ENCODE measurements at regions not wholly inside any gene's neighbourhood (a gene's known extent, or its start where the extent isn't known, plus 50 kb on each side); places are given as distances from the start of the nearest gene placed in this dataset.

GRCh38 chr4:130403221-130403620, 1307.3 kb downstream of the C4orf33 start:
- TF ChIP-seq BACH2 (CRISPR knock-in tag; IDR thresholded peaks at IDR 0.05; ENCODE audit: borderline replicate concordance) (no peak), PATZ1 (CRISPR knock-in tag; IDR thresholded peaks at IDR 0.05; ENCODE audit: borderline replicate concordance) (no peak), TCF4 (CRISPR knock-in tag; IDR thresholded peaks at IDR 0.05; ENCODE audit: borderline replicate concordance) (no peak), ZFP3 (CRISPR knock-in tag; IDR thresholded peaks at IDR 0.05) (no peak), GLIS3 (CRISPR knock-in tag; IDR thresholded peaks at IDR 0.05) (no peak), ISL1 (CRISPR knock-in tag; IDR thresholded peaks at IDR 0.05) (no peak), RARB (CRISPR knock-in tag; IDR thresholded peaks at IDR 0.05) (no peak), ZC3H10 (CRISPR knock-in tag; IDR thresholded peaks at IDR 0.05) (no peak), CSDC2 (CRISPR knock-in tag; IDR thresholded peaks at IDR 0.05) (no peak), ESRRG (CRISPR knock-in tag; IDR thresholded peaks at IDR 0.05) (no peak), ARNTL (CRISPR knock-in tag; IDR thresholded peaks at IDR 0.05; ENCODE audit: borderline replicate concordance, low read depth) (no peak), ZNF565 (CRISPR knock-in tag; conservative IDR thresholded peaks at IDR 0.05; ENCODE audit: low read depth) (no peak), SNAI2 (CRISPR knock-in tag; IDR thresholded peaks at IDR 0.05) (no peak)
